GM19043 (cell line): ENCODE measurements at regions not wholly inside any gene's neighbourhood (a gene's known extent, or its start where the extent isn't known, plus 50 kb on each side); places are given as distances from the start of the nearest gene placed in this dataset.
"Not testable (repeated sequence)": the region's sequence is repeated elsewhere in the genome, so short reads cannot be mapped to it uniquely, and the experiment has no call there.

Source experiments
- ATAC-seq: cut with Tn5 transposase; IDR thresholded peaks from one replicate; pipeline ENCODE4 v1.9.1; 2021; ENCODE audit warnings: low read depth; ENCODE audit not compliant: unreplicated experiment

DNA sequence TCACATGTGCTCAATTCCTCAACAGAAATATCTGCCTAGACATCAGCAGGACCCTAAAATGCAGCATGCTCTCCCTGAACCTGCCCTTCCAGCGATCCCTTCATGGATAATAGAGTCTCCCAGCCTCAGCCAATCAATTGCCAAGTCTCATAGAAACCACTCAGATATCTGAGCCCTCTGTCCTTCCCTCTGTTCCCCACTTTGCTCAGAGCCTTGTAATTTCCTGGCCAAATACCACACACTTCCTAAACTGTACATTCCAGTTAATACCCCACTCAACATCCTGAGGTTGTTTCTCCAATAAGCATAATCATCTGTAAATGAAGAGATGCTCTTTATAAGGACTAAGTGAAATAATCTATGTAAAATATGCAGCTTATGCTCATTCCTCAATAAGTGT is 59.3 kb upstream of the PTGFRN start:
- ATAC-seq: no peak

DNA sequence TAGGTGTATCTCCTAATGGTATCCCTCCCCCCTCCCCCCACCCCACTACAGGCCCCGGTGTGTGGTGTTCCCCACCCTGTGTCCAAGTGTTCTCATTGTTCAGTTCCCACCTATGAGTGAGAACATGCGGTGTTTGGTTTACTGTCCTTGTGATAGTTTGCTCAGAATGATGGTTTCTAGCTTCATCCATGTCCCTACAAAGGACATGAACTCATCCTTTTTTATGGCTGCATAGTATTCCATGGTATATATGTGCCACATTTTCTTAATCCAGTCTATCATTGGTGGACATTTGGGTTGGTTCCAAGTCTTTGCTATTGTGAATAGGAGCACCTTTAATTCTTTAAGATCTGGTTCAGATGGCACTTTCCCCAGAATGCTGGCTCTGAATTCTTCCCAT is 58.5 kb upstream of the PTGFRN start:
- ATAC-seq: not testable (repeated sequence)

- ATAC-seq: no peak
These were observed 57.9 kb upstream of the PTGFRN start for GRCh38 chr1:116851846-116852245.

- no peak for ATAC-seq
These were observed 57.3 kb upstream of the PTGFRN start for GRCh38 chr1:116852367-116852766.

- no peak for ATAC-seq
These were observed 56.8 kb upstream of the PTGFRN start for GRCh38 chr1:116852910-116853309.

DNA sequence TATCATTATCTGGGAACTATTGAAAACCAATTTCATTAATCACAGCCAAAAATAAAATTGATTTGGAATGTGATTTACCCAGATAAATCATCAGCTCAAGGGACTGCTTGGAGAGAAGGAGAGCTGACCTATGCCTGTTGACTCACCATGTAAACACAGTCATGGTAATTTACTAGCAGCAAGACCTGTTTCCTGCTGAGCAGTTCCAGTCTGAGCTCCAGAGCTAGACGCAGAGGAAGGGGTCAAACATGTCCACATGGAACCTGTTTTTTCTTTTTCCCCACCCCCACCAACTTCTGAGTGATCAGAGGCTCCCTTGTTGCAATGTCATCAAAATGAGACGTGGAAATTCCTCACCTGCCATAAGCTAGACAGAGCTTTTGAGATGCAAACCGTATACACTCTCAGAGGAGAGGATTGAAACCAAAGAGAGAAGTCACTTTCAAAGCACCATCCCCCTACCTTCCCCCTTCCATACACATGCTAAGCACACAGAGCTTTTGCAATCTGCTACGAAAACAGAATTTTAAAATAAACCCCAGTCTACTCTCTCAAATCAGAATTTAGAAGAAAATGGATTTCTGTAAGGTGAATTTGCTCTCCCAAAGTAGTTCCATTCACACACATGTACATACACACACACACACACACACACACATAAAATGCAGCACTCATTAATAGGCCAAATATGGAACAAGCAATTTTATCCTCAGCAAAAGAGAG is 55.9 kb upstream of the PTGFRN start:
- ATAC-seq: no peak

DNA sequence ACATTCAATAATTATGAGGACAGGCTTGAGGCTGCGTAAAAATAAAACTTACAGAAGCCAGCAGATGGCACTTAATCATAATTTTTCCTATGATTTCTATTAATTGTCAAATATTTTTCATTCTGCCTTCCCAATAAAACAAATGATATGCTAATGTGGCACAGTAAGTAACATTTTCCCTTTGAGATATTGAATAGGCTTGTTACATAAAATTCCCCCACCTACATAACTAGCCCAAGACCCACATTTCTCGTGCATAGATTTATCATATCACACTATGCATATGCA is 55.4 kb upstream of the PTGFRN start:
- ATAC-seq: no peak

GRCh38 chr1:116854716-116855115 is 55.0 kb upstream of the PTGFRN start:
- ATAC-seq: no peak

DNA sequence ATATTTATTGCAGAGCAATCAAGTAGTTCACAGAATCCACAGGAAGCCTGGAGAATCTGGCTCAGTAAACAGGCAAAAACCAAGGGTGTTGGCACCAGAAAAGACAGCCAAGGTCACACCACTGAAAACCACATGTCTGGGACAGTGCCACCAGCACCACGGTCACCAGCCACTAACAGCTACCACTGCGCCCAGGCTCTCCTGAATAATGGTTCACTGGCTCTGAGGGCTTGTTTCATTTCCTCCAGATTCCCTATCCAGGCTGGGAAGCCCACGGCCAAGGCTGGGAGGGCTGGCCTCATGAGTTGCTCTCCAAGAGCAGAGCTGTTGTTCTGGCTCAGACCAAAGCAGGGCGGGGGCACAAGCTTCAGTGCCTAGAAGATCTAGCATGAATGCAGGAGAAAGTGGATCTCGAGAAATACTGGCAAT is 54.5 kb upstream of the PTGFRN start:
- no peak for ATAC-seq

GRCh38 chr1:116855773-116856201 is 53.9 kb upstream of the PTGFRN start:
- ATAC-seq: no peak

DNA sequence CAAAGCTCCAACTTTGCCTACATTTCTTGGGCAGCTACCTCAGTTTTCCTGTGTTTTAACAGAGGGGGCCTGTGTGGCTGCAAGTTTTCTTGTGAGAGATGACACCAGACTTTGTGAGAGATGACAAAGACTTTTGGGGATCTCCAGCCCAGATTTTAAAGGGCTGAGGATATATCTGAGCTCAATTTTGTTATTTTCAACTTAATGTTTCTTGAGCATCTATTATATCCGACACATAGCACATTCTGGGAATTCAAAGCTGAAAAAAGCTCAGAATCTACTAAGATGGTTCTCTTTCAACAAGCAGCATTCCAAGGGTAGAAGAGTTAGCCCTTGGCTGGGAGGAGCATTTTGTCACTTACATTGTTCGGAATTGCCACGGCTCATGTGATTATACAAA is 53.4 kb upstream of the PTGFRN start:
- ATAC-seq: no peak

GRCh38 chr1:116857092-116857491 is 52.6 kb upstream of the PTGFRN start:
- ATAC-seq: no peak
